ENCODE measurements at regions not wholly inside any gene's neighbourhood (a gene's known extent, or its start where the extent isn't known, plus 50 kb on each side); places are given as distances from the start of the nearest gene placed in this dataset.

DNA sequence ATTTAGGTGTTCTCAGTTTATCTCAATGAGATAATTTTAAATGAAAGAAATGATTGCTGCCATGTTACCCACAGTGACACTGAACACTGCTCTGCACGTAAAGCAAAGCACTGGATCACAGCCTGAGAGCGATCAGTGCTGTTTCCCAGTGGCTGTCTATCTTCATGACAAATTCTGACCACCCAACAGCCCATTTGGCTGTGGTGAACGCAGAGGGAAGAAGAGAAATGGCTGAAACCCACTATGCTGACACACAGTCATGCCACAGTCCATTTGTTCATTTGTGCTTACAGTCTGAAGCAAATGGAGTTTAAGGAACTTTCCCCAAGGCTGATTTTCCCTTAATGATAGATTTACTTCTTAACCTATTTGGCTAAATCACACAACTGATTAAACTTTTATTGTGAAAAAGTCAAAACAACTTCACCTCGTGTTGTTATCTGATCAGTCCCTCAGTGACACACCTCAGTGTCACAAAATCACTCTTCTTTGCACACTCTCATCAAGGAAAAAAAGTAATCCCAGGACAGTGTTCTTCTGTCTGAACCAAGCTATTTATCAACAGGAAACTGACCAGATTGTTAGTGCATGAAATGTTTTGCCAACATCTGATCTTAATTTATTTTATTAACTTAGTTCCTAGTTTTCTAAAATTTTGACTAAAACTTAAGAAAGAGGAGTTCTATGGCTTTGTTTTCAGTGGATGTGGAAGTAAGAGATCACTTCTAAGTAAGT, 225.1 kb downstream of the TBX18 start:
- no peak for FAIRE-seq
- Histone ChIP-seq H3K36me3 (ENCODE audit: control insufficient read depth, insufficient read depth, low read length) (no peaks in the 10 kb centered on the region), H3K27me3 (ENCODE audit: control insufficient read depth, insufficient read depth, low read length) (no peaks in the 10 kb centered on the region), H3K4me3 (ENCODE audit: low read depth, low read length) (no peak overlapping the region)
- no peak for DNase-seq (ENCODE audit: low read depth)
- TF ChIP-seq, protein P1, sequence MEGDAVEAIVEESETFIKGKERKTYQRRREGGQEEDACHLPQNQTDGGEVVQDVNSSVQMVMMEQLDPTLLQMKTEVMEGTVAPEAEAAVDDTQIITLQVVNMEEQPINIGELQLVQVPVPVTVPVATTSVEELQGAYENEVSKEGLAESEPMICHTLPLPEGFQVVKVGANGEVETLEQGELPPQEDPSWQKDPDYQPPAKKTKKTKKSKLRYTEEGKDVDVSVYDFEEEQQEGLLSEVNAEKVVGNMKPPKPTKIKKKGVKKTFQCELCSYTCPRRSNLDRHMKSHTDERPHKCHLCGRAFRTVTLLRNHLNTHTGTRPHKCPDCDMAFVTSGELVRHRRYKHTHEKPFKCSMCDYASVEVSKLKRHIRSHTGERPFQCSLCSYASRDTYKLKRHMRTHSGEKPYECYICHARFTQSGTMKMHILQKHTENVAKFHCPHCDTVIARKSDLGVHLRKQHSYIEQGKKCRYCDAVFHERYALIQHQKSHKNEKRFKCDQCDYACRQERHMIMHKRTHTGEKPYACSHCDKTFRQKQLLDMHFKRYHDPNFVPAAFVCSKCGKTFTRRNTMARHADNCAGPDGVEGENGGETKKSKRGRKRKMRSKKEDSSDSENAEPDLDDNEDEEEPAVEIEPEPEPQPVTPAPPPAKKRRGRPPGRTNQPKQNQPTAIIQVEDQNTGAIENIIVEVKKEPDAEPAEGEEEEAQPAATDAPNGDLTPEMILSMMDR (IDR thresholded peaks at IDR 0.05; ENCODE audit: insufficient read depth, low read length, severe bottlenecking), result no peak

DNA sequence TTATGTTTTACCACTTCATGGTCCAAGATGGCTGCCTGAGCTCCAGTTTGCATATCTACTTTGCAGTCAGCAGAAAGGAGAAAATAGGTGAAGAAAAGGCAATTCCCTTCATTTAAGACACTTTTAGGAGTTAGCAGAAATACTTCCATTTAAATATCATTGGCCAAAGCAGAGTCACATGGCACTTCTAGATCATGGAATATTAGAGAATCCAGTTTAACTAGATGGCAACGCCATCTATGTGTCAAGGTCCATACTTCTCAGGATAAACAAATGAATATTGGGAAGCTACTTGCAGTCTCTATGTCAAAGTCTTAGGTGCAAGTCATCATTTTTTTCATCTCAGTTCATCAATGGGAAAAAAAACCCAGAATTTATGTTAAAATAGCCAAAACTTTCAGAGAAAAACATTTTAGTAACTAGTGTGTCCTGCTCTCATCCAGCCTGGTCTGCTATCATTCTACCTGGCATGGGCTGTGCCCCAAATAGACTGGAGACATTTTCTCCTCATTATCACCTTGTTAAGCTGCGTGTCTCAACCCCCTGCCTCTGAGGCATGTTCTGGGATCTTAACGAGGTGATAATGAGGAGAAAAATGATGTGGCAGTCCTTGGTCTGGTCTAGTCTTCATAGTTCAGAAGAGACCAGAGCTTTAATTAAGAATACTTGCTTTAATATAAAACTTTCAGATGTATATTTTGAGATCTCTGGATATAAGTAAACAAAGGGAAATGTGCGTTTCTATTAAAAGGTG, 227.3 kb downstream of the TBX18 start:
- Histone ChIP-seq H3K27me3 (ENCODE audit: control insufficient read depth, insufficient read depth, low read length) (no peaks in the 10 kb centered on the region), H3K36me3 (ENCODE audit: control insufficient read depth, insufficient read depth, low read length) (no peaks in the 10 kb centered on the region), H3K4me3 (ENCODE audit: low read depth, low read length) (no peak overlapping the region)
- TF ChIP-seq, protein P1 (IDR thresholded peaks at IDR 0.05; ENCODE audit: insufficient read depth, low read length, severe bottlenecking), result peak; percentile 14
- DNase-seq (ENCODE audit: low read depth) (peak; percentile 50), FAIRE-seq (no peak)

DNA sequence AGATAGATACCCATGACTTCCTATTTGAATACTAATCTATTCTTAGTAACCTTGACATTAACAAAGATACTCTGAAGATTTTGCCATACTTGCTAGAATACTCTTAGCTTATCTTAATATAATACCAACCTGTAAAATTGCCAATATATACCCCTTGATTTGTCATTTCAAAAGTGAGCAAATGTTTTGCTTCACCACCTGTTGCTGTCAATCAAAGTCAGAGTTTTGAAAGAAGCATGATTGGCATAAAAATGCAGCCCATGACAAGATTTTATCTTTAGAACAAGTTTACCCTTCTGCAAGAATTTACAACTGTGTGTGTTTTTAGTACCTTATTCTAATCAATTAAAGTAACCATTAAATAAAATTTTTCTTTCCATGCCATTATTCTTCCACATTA, 236.2 kb downstream of the TBX18 start:
- FAIRE-seq, result no peak
- Histone ChIP-seq H3K36me3 (ENCODE audit: control insufficient read depth, insufficient read depth, low read length) (no peaks in the 10 kb centered on the region), H3K4me3 (ENCODE audit: low read depth, low read length) (no peak overlapping the region), H3K27me3 (ENCODE audit: control insufficient read depth, insufficient read depth, low read length) (no peaks in the 10 kb centered on the region)
- DNase-seq (ENCODE audit: low read depth), result no peak
- TF ChIP-seq, protein P1 (IDR thresholded peaks at IDR 0.05; ENCODE audit: insufficient read depth, low read length, severe bottlenecking), result no peak

DNA sequence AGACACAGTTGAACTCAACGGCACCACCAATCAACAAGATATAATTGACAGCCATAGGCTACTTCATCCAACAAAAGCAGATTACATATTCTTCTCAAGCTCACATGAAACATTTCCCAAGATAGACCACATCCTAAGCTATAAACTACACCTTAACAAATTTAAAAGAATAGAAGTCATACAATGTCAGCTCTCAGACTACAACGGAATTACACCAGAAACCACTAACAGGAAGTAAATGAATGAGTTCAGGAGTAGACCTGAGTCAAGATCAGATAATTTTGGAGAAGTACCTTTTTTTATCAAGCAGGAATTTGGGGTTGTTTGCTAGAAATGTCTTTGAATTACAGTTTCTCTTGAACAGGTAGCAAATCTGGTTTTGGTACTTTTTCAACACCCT, 237.8 kb downstream of the TBX18 start:
- H3K27me3 ChIP-seq (ENCODE audit: control insufficient read depth, insufficient read depth, low read length), result no peaks in the 10 kb centered on the region
- TF ChIP-seq, protein P1 (IDR thresholded peaks at IDR 0.05; ENCODE audit: insufficient read depth, low read length, severe bottlenecking), result no peak
- FAIRE-seq (no peak), DNase-seq (ENCODE audit: low read depth) (no peak)
- H3K4me3 ChIP-seq (ENCODE audit: low read depth, low read length), result no peak overlapping the region
- H3K36me3 ChIP-seq (ENCODE audit: control insufficient read depth, insufficient read depth, low read length), result no peaks in the 10 kb centered on the region

DNA sequence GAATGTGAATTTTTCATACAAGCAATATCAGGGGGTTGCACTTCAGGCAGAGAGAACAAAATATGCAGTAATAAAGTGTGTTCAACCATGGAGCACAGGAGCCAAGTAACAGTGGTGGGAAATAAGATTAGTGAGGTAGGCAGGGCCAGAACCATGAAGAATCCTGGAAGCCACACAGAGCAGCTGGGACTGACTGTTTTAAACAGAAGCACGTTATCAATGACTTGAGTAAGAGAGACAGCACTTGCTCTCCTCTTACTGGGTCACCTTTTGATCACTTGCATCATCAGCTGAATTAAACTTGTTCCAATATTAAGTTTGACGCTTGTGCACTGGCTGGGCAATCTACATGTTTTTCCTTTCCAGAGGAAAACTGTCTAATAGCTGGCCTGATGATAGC, 238.5 kb downstream of the TBX18 start:
- DNase-seq (ENCODE audit: low read depth), result no peak

More for the DNA sequence above, 238.5 kb downstream of the TBX18 start:
- TF ChIP-seq, protein P1 (IDR thresholded peaks at IDR 0.05; ENCODE audit: insufficient read depth, low read length, severe bottlenecking), result no peak
- no peak for FAIRE-seq
- H3K4me3 ChIP-seq (ENCODE audit: low read depth, low read length), result no peak overlapping the region
- no peaks in the 10 kb centered on the region for H3K36me3 ChIP-seq (ENCODE audit: control insufficient read depth, insufficient read depth, low read length)
- no peaks in the 10 kb centered on the region for H3K27me3 ChIP-seq (ENCODE audit: control insufficient read depth, insufficient read depth, low read length)

Measured in bronchial epithelial cell (primary cell).